COLO668 (cell line): ENCODE measurements at regions not wholly inside any gene's neighbourhood (a gene's known extent, or its start where the extent isn't known, plus 50 kb on each side); places are given as distances from the start of the nearest gene placed in this dataset.
A peak's percentile ranks its signal among the peaks of the same experiment; 100 is the strongest.

Experiments
- DNase-seq: peaks from one replicate; lab custom pipeline; 2025; ENCODE audit not compliant: unreplicated experiment; lab: John Stamatoyannopoulos, UW

DNA sequence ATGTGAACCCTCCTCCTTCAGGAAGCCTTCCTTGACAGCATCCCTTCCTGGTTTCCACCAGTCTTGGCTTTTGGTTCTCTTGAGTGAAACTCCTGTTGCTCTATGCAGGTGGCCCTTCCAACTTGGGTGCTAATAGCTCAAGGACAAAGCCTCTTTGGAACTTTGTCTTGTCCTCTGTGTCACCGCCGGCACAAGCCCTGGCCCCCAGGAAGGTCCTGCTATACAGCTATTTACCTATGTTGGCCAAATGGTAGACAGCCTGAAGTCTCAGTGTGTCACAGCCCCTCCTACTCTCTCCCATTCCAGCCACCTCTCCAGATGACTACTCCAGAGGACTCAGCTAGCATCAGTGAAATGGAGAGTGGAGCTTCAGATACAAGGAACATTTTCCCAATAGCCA is 94.7 kb upstream of the ZNF618 start:
- no peak for DNase-seq

DNA sequence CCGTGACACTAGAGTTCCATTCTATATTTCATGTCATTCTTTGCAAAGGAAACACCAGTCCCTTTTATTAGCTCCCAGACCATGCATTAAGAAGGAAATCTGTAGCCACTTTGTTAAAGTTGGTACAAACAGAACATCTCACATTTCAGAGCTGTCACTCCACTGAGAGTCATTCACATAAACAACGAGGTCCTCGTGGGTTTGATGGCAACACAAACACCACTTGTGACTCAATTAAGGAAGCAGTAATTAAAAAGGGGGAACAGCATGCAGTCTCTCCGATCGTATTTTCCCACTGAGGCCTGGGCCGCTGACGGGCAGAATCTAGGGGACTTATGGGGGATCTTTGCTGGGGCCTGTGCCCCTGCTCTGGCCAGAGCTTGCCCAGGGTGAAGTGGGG is 94.2 kb upstream of the ZNF618 start:
- DNase-seq, result no peak

DNA sequence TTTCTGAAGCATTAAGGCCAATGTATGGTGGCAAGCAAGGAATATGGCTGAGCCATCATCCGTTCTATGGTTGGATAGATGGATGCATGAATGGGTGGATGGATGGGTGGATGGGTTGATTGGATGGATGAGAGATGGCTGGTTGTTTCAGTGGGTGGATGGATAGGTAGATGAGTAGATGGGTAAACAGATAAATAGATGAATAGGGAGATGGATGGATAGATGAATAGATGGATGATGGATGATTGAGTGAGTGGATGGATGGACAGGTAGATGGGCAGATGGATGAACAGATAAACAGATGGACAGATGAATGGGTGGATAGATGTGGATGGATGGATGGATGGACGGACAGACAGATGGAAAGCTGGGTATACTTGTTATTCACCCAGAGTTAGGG is 92.6 kb upstream of the ZNF618 start:
- no peak for DNase-seq

DNA sequence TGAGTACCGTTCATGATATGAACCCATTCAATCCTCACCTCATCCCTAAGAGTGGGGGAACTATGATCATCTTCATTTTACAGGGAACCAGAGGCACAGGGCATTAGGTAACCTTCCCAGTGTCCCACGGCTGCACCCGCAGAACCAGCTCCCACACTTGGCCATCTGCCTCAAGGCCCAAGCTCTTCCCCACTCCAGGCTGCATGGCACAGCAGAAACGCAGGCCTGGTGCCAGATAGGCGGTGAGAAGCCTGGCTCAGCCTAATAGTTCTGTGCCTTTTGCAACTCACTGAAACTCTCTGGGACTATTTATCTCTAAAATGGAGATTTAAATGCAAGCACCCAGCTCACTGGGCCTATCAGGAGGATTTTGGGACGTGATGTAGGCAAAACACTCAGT is 90.8 kb upstream of the ZNF618 start:
- DNase-seq, result no peak

DNA sequence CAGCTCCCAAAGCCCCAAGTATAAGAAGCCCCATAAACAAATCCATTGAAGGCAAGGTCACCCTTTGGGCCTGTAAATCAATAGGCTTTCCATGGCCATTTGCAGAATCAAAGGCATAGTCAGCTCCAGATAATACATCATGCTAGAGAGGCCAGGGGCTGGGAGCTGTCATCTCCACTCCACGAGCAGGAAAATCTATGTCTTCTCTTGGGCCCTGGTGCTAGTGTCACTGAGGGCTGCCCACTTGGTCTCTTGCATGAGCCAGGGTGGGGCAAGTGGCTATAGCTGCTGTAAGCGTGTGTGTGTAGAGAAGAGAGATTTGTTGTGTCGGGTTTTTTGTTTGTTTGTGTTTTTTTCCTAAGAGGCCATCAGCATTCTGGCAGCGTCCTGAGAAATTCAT is 90.0 kb upstream of the ZNF618 start:
- no peak for DNase-seq

DNA sequence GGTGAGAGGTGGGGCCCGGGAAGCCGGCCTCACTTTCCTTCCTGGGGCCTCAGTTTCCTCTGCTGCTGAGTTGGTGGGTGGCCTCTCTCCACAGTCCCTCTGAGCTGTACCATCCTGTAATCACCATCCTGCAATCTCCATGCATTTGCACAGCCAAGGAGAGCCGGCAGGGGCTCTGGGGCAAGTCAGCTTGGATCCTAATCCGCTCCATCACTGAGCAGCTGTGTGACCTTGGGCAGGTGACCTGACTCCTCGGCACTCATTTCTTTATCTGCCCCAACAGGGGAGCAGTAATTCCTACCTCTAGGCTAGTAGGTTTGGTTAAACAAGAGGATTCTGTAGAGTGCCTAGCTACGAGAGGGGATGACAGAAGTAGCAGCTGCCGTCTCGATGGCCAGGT is 88.2 kb upstream of the ZNF618 start:
- no peak for DNase-seq

DNA sequence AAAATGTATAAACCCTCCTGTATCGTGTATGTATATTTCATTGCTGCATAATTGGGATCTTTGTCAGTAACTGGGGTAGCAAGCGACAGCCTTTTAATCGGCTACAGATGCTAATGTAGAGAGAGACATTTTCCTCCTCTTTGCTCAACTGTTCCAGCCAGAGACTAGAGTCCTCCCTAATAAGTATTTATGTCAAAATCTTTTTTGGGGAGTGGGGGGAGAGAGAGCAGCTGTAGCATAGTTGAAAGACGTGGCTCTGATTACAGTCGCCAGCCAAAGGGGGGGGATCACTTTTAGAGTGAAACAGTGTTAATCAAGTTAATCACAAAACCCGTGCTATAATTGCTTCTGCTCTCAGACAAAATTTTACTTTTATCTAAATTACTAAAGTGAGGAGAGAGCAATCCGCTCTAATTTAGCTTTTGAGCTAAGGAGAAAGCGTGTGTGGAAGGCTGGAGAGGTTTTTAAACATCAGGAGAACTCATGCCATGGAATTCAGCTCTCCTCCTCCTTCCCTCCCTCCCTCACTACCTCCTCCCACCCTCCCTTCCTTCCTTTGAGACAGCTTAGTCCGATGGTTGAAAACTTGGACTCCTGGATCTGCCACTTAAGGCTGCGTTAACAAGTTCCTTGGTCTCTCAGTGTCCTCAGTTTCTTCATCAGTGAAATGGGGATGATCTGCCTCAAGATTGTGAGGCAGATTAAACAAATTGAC is 87.3 kb upstream of the ZNF618 start:
- no peak for DNase-seq

DNA sequence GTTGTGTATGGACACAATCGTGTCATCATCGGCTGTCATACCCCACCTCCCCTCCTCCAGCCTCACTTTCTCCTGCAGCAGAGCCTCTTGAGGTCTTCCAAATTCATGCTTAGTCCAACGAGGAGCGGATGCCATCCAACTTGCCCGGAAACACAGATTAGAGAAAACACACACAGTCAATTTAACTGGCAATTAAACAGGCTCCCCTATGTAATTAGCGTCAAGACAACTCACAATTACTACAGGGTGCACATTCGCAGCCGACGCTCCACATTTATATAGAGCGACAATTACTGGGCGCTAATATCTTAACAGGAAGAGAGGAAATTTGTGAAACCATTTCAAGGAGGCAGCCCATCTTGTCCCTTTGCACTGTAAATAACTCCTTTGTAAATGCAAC is 86.0 kb upstream of the ZNF618 start:
- DNase-seq, result no peak

DNA sequence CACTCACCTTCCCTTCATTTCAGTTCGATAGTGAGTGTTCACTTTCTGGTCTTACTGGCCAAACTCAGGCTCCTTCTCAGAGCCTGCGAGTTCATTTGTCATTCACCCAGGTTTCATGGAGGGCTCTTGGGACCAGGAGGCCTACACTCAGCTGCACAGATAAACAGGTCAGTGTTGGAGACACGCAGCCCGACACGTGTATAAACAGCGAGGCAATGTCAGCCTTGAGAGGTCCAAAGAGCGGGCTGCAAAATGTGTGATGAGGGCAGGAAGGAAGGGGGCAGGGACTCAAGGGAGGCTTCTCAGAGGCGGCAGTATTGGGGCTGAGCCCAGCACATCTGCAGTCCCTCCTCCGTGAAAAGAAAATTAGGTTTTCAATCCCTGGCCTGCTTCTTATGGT is 82.6 kb upstream of the ZNF618 start:
- DNase-seq, result no peak

DNA sequence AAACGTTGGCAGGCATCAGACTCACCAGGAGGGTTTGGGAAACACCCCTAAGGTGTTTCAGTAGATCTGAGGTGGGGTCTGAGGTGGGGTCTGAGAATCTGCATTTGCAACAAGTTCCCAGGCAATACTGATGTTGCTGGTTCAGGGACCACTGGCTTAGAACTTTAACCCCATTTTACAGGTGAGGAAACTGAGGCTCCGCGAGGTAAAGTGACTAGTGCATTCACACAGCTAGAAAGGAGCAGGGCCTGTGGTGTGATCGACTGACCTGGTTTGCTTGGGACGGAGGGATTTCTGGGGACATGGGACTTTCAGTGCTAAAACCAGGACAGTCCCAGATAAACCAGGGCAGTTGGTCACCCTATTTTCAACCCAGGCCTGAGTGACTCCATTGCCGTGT is 81.4 kb upstream of the ZNF618 start:
- no peak for DNase-seq

DNA sequence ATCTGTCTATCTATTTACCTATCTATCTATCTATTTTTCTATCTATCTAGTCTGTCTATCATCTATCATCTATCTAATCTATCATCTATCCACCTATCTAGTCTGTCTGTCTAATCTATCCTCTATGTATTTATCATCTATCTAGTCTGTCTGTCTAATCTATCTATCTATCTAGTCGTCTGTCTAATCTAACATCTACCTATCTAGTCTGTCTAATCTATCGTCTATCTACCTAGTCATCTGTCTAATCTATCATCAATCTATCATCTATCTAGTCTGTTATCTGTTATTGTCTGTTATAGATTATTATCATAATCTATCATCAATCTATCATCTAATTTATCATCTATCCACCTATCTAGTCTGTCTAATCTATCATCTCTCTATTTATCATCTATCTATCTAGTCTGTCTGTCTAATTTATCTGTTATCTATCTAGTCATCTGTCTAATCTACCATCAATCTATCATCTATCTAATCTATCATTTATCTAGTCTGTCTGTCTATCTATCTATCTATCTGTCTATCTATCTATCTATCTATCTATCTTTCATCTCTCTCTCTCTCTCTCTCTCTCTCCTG is 80.2 kb upstream of the ZNF618 start:
- DNase-seq, result no peak

DNA sequence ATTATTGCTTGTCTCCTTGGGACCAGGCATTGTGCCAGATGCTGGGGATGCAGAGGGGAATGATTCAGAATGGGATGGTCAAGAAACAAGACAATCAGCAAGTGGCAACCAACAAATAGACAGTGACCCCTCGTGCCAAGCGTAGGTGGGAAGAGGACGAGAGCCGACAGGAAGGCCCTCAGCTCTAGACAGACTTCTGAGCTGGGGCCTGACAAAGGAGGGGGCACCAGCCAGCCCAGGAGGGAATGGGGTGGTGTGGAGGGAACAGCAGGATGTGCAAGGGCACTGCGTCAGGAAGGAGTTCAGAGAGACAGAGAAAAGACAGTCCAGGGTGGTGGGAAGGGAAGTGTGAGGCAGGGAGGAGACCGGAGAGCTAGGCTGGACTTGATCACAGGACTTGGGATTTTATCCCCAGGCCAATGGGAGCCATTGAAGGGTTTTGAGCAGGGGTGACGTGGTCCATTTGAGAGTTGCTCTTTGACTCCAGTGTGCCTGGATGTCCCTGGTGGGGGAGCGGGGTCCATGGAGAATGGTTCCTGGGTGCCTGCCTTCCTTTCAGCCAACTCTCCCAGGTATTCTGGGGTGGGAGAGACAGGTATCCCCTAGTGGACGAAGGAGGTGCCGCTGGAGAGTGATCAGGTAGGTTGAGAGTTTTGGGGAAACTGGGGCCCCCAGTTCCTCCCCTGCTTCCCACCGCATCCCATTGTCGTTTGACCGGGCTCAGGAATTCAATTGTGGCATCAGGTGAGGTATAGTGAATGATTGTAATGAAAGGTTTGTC is 79.3 kb upstream of the ZNF618 start:
- no peak for DNase-seq

DNA sequence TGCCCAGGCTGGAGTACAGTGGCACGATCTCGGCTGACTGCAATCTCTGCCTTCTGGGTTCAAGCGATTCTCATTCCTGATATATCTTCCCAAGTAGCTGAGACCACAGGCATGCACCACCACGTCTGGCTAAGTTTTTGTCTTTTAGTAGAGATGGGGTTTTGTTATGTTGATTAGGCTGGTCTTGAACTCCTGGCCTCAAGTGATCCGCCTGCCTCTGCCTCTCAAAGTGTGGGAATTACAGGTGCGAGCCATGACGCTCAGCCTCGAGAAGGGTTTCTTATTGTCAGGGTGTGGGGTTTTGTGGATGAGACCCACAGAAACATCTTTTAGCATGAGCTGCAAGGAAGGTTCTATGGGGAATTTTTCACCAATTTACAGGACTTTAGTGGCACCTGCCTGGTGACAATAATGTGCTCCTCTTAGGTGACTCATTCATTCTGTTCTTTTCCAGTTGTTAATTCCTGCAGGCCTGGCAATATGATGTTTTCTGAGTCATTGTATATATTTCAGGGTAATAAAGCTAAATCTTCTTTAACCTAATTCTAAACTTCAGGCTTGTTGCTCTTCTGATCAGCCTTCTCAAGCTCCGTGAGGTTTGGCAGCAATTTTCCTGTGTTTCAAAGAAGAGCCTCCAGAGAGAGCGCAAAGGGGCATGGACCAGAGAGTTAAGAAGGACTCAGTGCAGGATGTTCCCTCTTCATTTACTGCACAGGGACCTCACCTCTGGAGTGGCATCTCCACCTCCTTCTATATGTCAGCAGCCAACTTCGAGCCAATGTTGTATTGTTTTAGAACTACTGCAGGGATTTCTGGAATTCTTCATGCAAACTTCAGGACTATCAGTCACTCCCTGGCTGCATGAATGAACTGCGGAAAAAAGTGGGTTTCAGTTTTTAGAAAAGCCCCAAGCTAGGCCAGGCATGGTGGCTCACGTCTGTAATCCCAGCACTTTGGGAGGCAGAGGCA is 77.8 kb upstream of the ZNF618 start:
- DNase-seq, result no peak

DNA sequence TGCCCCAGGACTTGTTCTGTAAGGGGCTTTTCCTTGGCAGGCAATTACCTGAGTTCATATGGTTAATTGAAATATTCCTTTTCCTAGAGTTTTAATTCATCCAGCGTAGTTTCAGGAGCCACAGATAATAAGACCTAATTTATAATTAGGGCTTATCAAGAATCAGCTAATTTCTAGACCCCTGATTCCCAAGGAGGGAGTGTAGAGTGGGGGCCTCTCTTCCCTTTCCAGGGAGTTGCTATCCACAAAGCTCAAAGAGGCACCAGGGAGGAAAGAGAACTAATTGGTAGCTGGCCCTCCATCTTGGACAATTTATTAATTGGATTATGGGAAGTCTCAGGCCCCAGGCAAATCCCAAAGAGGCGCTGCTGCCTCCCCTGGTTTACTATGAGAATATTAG is 75.8 kb upstream of the ZNF618 start:
- DNase-seq, result no peak

DNA sequence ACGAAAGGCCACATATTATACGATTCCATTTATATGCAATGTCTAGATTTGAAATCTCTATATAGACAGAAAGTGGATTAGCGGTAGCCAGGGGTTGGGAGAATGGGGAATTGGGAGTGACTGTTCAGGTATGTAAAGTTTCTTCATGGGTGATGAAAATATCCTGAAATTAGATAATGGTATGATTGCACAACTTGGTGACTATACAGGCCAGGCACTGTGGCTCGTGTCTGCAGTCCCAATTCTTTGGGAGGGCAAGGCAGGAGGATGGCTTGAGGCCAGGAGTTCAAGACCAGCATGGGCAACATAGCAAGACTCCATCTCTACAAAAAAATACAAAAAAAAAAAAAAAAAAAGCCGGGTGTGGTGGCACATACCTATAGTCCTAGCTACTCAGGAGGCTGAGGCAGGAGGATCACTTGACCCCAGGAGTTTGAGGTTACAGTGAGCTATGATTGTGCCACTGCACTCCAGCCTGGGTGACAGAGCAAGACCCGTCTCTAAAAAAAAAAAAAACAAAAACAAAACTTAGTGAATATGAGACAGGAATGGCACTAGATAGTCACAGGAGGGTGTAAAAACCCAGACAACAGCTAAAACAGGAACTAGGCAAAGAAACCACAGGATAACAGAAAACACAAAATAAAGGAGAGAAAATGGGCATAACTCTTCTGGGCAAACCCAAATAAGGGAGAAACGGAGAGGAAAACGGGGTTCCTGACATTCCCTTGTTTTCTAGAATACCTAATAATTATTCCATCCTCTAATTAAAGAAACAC is 72.1 kb upstream of the ZNF618 start:
- DNase-seq, result no peak

DNA sequence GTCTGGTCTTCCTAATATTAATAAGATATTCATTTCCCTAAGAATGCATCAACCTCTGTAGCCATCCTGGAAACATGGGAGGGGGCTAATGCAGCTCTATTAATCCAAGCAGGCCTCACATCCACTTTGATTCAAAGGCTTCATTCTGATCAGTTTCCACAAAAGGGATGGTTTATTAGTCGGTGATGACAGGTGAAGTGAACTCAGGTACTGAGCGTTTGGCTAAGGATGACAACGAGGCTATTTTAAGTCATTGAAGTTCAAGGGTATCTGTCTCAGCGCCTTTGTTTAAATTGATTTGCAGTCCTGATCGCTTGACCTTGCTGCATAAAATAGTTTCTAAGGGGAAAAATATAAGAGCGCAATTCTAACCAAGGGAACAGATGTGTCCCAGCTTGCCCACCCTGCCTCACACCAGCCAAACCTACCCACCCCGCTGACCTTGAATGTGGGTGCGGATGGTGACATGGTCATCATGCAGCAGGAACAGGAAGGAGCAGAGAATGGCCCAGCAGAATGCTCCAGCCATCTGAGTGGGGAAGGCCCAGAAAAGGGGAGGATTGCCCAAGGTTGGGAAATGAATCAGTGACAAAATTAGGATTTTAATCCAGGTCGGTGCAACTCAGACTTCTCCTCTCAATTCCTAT is 70.5 kb upstream of the ZNF618 start:
- DNase-seq, result no peak

DNA sequence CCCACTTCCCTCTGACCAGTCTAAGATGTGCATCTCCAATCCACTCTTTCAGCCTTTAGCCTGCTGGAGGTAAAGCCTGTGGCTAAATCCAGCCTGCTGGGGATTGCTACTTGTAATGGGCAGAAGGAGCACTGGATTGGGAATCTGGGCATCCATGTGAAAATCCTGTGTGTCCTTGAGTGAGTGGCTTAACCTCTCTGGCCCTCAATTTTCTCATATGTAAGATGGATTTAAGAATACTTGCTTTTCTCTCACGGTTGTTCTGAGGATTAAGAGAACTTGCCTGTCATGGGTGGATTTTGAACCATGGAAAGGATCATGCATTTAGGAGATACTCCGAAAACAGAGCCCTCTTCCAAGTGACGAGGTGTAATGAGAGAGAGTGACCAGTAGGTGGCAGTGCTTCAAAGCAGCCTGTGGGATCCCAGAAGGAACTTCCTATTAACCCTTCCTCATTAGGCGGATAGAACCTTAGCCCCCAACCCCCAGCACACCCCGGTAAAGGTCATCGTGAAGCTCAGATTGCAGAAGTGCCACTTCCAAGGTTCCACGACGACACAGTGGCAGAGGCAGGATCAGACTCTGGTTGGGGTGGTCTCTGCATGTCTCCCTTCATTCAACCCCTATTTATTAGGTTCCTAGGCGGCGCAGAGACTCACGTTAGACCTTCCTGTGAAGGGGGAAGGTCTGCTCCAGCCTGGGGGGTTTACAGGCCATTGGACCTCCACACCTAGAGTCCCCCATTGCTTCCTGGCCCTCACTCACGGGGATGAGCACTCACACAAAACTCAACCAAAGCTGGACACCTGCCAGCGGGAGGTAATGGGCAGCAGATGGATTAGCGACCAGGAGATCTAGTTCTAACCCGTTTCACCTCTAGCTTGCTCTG is 68.7 kb upstream of the ZNF618 start:
- DNase-seq, result peak; percentile 22

DNA sequence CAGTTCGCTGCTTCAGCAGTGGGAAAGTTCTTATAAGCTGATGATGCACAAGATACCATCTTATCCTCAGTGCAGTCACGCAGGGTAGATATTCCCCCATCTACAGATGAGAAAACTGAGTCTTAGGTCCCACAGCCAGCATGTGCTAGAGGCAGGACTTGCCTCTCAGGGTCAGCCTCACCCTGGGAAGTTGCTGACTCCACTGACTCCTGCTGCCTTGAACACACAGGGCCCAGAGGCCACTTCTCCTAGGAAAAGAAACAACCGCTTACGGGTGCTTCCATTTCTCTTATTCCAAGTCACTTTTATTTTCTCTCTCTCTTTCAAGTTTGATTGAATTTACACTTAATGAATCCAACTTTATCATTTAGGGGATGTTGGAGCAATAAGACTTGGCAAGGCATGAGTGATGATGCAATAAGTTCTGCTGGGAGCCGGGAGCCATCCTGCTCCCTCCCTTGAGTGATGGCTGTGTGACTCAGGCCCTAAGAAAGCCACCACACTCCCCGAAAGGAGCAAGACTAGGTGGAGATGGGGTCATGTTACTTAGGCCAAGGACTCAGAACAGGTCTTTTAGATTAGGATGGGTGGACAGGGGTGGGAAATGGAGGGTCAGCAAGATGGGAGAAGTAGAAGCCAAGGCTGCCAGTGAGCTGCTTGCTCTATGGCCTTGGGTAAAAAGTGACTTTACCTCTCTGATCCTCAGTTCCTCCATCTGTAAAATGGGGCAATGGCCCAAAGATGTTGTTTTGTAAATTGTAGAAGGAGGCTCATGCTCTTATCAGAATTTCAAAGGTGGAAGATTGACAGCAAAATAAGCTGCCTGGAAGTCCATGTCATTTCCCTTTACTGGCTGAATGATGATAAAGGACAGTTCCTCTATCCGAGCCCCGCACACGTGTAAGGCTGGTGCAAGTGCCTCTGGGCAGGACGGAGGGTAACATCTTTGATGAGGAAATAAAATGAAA is 67.4 kb upstream of the ZNF618 start:
- no peak for DNase-seq
